ENCODE measurements at regions not wholly inside any gene's neighbourhood (a gene's known extent, or its start where the extent isn't known, plus 50 kb on each side); places are given as distances from the start of the nearest gene placed in this dataset.

- TF ChIP-seq CTCF (conservative IDR thresholded peaks at IDR 0.05; ENCODE audit: low read depth), result no peak
- no peak for DNase-seq (ENCODE audit: low spot score)
- peak overlapping the region; percentile 14; the same call in 1 of the 2 replicates for H3K27ac ChIP-seq
- ChIA-PET CTCF (interaction anchor here (0.5 to 0.7 kb wide), 2 partner anchors 10 to 1682 kb away, joined by 3 to 4 read pairs; no protein-coding TSS in a partner anchor), POLR2A (ENCODE audit: low non-redundant PET) (no interaction called here)
Observed at GRCh38 chr6:166739976-166740318, 112.9 kb upstream of the RPS6KA2 start.

GRCh38 chr6:166739117-166739975 lies 112.3 kb upstream of the RPS6KA2 start:
- peak overlapping the region; percentile 14; the same call in 1 of the 2 replicates for H3K27ac ChIP-seq
- POLR2A ChIA-PET (ENCODE audit: low non-redundant PET), result no interaction called here
- DNase-seq (ENCODE audit: low spot score), result no peak
- no peak for TF ChIP-seq CTCF (conservative IDR thresholded peaks at IDR 0.05; ENCODE audit: low read depth)
- CTCF ChIA-PET, result interaction anchor here (0.5 kb wide), 1 partner anchor 1683 kb away, joined by 4 read pairs; no protein-coding TSS in a partner anchor

- CTCF ChIA-PET, result no interaction called here
- no peak for DNase-seq (ENCODE audit: low spot score)
- H3K27ac ChIP-seq, result no peak overlapping the region
- no peak for TF ChIP-seq CTCF (conservative IDR thresholded peaks at IDR 0.05; ENCODE audit: low read depth)
- POLR2A ChIA-PET (ENCODE audit: low non-redundant PET), result no interaction called here
Observed at GRCh38 chr6:166738386-166739116, 111.5 kb upstream of the RPS6KA2 start.

GRCh38 chr6:166737261-166737660 lies 110.2 kb upstream of the RPS6KA2 start:
- ChIA-PET POLR2A (ENCODE audit: low non-redundant PET) (no interaction called here), CTCF (no interaction called here)
- TF ChIP-seq CTCF (conservative IDR thresholded peaks at IDR 0.05; ENCODE audit: low read depth), result no peak
- no peak for DNase-seq (ENCODE audit: low spot score)
- no peak overlapping the region for H3K27ac ChIP-seq

- no peak overlapping the region; the same call in 1 of the 2 replicates for H3K27ac ChIP-seq
- POLR2A ChIA-PET (ENCODE audit: low non-redundant PET), result no interaction called here
- peak; percentile 81 for DNase-seq (ENCODE audit: low spot score)
- CTCF ChIA-PET, result no interaction called here
- TF ChIP-seq CTCF (conservative IDR thresholded peaks at IDR 0.05; ENCODE audit: low read depth), result no peak
Observed at GRCh38 chr6:166736634-166737033, 109.6 kb upstream of the RPS6KA2 start.

- no peak overlapping the region for H3K27ac ChIP-seq
- no peak for TF ChIP-seq CTCF (conservative IDR thresholded peaks at IDR 0.05; ENCODE audit: low read depth)
- ChIA-PET POLR2A (ENCODE audit: low non-redundant PET) (no interaction called here), CTCF (interaction anchor here (0.6 kb wide), 1 partner anchor 621 kb away, joined by 4 read pairs; no protein-coding TSS in a partner anchor)
- DNase-seq (ENCODE audit: low spot score), result no peak
Observed at GRCh38 chr6:166733900-166734299, 106.8 kb upstream of the RPS6KA2 start.
